HG02840 (cell line): ENCODE measurements at regions not wholly inside any gene's neighbourhood (a gene's known extent, or its start where the extent isn't known, plus 50 kb on each side); places are given as distances from the start of the nearest gene placed in this dataset.

ENCODE experiments used
- ATAC-seq: cut with Tn5 transposase; IDR thresholded peaks from one replicate; pipeline ENCODE4 v1.9.1; 2021; ENCODE audit warnings: mild to moderate bottlenecking, moderate library complexity, moderate number of reproducible peaks; ENCODE audit not compliant: unreplicated experiment, low FRiP score

- no peak for ATAC-seq
Measured at GRCh38 chr7:36029853-36030515, 123.1 kb upstream of the EEPD1 start.

GRCh38 chr7:36032361-36032818 is 120.7 kb upstream of the EEPD1 start:
- ATAC-seq, result no peak

GRCh38 chr7:36034020-36034419 is 119.0 kb upstream of the EEPD1 start:
- ATAC-seq, result no peak

GRCh38 chr7:36035186-36035585 is 117.9 kb upstream of the EEPD1 start:
- no peak for ATAC-seq

DNA sequence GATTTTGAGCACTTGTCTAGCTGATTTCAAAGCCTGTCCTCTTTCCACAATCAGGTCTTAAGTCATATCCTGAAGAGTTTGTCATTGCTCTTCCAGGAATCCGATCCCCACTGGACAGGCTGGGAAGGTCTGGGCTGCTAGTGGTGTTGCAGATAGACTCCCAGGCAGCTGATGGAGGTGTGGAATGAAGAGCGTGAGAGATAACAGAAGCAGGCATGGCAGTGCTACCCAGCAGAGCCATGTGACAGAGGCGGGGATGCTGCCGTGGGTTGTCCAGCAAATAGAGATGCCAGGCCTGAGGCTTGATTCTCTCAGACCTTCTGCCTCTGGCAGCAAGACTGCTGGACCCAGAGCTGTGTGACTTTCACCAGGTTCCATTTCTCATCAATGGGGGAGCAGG is 116.5 kb upstream of the EEPD1 start:
- no peak for ATAC-seq

- ATAC-seq, result no peak
Measured at GRCh38 chr7:36037121-36037662, 115.9 kb upstream of the EEPD1 start.

DNA sequence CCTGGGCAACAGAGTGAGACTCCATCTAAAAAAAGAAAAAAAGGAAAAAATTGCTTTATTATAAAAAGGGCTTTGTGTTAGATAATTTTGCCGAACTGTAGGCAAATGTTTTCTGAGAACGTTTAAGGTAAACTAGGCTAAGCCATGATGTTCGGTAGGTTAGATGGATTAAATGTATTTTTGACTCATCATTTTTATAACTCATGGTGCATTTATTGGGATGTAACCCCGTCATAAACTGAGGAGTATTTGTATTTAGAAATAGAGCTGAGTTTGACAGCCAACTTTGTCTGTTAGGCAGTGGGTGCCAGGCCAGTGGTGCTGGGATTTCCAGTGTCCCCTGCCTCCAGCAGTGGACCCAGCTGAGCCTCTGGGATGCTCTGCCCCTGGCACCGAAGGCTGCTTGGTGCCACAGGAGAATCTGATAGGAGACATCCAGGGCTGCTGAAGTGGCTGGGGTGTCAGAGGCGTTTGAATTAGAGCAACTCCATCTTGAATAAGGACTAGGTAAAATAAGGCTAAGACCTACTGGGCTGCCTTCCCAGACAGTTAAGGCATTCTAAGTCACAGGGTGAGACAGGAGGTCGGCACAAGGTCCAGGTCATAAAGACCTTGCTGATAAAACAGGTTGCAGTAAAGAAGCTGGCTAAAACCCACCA is 114.9 kb upstream of the EEPD1 start:
- ATAC-seq, result no peak

DNA sequence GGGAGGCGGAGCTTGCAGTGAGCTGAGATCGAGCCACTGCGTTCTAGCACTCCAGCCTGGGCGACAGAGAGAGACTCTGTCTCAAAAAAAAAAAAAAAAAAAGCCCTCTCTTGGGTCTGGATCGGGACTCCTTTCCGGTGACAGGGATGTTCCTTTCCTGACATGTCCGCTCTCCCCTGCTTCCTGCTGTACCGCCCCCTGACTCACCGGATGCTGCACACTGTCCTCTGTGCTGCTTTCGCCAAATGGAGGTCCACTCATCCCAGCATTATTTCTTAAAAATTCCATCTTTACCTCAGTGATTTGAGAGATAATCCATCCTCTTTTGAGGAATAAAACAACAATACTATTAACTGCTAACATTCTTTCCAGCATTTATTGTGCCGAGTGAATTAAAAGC is 113.8 kb upstream of the EEPD1 start:
- ATAC-seq, result no peak

GRCh38 chr7:36039671-36040070 is 113.4 kb upstream of the EEPD1 start:
- no peak for ATAC-seq

DNA sequence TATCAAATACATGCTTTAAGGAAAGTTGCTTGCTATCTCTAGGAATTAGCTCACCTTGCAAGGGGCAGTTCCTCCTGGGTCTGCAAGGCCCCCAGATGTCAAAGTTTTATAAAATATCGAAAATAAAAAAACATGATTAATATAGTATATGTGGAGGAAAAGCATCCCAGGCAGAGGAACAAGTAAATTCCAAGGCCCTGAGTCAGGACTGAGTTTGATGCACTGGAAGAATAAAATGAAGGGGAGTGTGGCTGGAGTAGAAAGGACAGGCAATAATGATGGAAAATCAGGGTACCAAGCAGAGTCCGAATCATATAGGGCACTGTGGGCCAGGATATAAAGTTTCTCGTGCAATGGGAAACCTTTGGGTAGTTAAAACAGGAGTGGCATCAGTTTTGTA is 112.4 kb upstream of the EEPD1 start:
- ATAC-seq, result no peak

DNA sequence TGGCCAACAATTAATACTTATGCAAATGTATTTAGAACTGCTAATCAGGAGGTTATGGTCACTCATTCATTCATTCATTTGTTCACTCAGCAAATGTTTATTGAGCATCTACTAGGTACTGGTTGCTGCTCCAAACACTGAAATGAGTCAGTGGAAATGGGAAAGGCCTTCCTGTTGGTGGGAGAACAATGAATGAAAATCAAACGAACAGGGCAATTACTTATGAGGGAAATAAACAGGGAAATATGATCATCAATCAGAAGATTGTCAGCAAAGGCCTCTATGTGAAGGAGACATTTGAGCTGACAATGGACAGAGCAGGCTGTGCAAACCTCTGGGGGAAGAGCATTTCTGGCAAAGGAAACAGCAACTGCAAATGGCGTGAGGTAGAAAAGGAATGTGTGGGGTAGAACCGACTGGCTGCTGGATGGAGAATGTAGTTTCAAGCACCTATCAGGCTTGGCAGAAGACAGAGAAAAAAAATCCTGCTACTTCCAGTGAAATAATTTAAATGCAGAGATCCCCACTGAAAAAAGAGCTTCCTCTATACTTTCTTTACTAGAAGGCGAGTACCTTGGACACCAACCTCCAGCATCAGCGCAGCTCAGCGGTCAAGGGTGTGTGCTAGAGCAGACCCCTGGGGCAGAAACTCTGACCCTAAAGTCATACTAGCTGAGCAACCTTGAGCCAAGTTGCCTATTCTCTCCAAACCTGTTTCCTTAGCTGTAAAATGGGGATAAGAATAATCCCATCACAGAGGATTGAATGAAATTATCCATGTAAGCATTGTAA is 108.8 kb upstream of the EEPD1 start:
- ATAC-seq, result no peak

GRCh38 chr7:36045326-36045725 is 107.7 kb upstream of the EEPD1 start:
- ATAC-seq, result no peak

DNA sequence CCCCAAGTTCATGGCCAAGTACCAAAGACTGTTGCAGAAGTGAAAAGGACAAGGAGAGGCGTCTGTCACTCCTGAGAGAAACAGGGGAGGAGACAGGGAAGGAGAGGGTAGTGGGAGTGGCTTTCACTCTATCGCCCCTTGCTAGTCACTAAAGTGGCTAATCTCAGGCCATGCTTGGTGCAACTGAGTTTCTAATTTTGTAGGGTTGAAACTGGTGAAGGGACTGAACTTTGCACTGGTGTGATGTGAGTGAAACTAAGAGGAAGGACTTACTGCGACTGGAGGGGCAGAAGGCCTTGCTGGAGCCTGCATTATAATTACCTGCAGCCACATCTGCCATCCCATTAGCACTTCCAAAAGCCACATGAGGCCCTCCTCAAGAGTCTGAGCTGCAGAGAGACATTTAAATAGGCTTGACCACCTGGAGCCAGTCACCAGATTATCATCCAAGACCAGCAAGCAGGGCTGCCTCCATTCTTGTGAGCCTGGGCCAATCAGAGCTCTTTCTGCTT is 107.2 kb upstream of the EEPD1 start:
- ATAC-seq, result no peak

GRCh38 chr7:36047091-36047658 is 105.9 kb upstream of the EEPD1 start:
- no peak for ATAC-seq

- no peak for ATAC-seq
Measured at GRCh38 chr7:36048141-36048901, 104.7 kb upstream of the EEPD1 start.

- no peak for ATAC-seq
Measured at GRCh38 chr7:36048902-36049240, 104.2 kb upstream of the EEPD1 start.

DNA sequence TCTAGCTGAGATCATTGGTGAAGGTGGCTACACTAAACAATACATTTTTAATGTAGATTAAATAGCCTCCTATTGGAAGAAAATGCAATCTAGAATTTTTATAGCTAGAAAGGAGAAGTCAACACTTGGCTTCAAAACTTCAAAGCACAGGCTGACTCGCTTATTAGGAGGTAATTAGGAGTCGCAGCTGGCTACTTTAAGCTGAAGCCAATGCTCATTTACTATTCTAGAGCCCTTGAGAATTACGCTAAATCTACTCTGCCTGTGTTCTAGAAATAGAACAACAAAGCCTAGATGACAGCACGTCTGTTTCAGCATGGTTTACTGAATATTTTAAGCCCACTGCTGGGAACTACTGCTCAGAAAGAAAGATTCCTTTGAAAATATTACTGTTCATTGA is 101.6 kb upstream of the EEPD1 start:
- ATAC-seq, result no peak

- no peak for ATAC-seq
Measured at GRCh38 chr7:36053589-36053988, 99.5 kb upstream of the EEPD1 start.

DNA sequence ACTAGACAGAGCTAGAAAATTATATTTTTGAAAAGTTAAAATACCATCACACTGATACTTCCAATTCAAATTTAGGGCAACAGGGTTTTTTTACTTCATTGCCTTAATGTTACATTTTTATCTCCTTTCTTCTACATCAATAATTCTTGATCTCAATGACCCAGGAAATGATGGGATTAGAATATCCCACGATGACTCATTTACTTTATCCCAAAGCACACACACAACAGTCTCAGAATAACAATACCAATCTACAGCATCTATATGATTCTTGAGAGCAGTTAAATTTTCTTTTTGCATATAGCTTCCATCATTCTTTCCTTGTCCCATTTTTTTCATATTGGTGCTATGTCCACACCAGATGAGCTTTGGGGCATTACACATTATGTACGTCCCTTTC is 98.4 kb upstream of the EEPD1 start:
- no peak for ATAC-seq

DNA sequence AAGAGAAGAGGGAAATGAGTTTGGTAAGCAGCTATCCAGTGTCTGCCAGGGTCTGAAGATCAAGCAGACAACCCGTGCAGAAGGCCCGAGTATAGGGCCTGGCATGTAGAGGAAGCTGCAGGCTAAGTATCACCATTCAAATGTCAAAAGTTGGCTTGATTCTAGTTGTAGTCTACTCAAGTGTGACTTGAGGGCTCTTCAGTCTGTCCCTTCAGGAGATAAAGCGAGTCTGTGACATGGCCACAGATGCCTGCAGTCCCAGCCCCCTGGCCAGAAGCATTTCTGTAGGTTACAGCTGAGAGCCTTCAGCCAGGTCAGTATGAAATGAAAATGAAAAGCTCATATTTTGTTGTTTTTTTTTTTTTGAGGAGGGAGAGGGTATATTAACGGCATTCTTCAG is 97.8 kb upstream of the EEPD1 start:
- ATAC-seq, result no peak
